ENCODE measurements at regions not wholly inside any gene's neighbourhood (a gene's known extent, or its start where the extent isn't known, plus 50 kb on each side); places are given as distances from the start of the nearest gene placed in this dataset.

- no peaks in the 10 kb centered on the region for H4K20me1 ChIP-seq
- H3K9me3 ChIP-seq (replicated peaks in 1 of 11): no peaks in the 10 kb centered on the region; a peak in 1 of 22 replicates
- TF ChIP-seq Cebpa-rat (IDR thresholded peaks at IDR 0.05): no peak
- H3K27ac ChIP-seq: no peak overlapping the region
- H3K4me2 ChIP-seq: peak overlapping the region in 1 of 11 experiments; percentile 9; a peak in 1 of 22 replicates
- peaks cover 0 to 55% (median 26%) of the 10 kb centered on the region in 10 experiments; a peak in 12 of 20 replicates for H3K4me1 ChIP-seq
- H3K4me3 ChIP-seq: no peak overlapping the region
- H3K27me3 ChIP-seq: no peaks in the 10 kb centered on the region
- H3K9ac ChIP-seq: no peak overlapping the region
- no peaks in the 10 kb centered on the region for H3K36me3 ChIP-seq
These were observed 146.7 kb upstream of the LRFN2 start for GRCh38 chr6:40733770-40734396.

- Histone ChIP-seq H3K36me3 (no peaks in the 10 kb centered on the region), H3K9ac (no peak overlapping the region), H3K4me1 (peaks cover 0 to 49% (median 21%) of the 10 kb centered on the region in 10 experiments; a peak in 12 of 20 replicates), H3K9me3 (replicated peaks in 1 of 11) (no peaks in the 10 kb centered on the region), H3K4me2 (no peak overlapping the region), H4K20me1 (no peaks in the 10 kb centered on the region), H3K27ac (no peak overlapping the region), H3K27me3 (no peaks in the 10 kb centered on the region), H3K4me3 (no peak overlapping the region)
- TF ChIP-seq Cebpa-rat (IDR thresholded peaks at IDR 0.05): no peak
These were observed 146.1 kb upstream of the LRFN2 start for GRCh38 chr6:40733290-40733689.

- peaks cover 0 to 45% (median 17%) of the 10 kb centered on the region in 10 experiments; a peak in 12 of 20 replicates for H3K4me1 ChIP-seq
- H4K20me1 ChIP-seq: no peaks in the 10 kb centered on the region
- H3K27ac ChIP-seq: no peak overlapping the region
- no peaks in the 10 kb centered on the region for H3K27me3 ChIP-seq
- no peak for TF ChIP-seq Cebpa-rat (IDR thresholded peaks at IDR 0.05)
- H3K36me3 ChIP-seq: no peaks in the 10 kb centered on the region
- no peak overlapping the region for H3K4me3 ChIP-seq
- no peak overlapping the region for H3K9ac ChIP-seq
- H3K9me3 ChIP-seq (replicated peaks in 1 of 11): no peaks in the 10 kb centered on the region
- no peak overlapping the region for H3K4me2 ChIP-seq
These were observed 145.7 kb upstream of the LRFN2 start for GRCh38 chr6:40732878-40733277.

- Histone ChIP-seq H3K4me1 (peaks cover 6 to 56% (median 36%) of the 10 kb centered on the region in 10 experiments), H3K4me2 (no peak overlapping the region), H4K20me1 (no peaks in the 10 kb centered on the region), H3K9me3 (replicated peaks in 1 of 11) (no peaks in the 10 kb centered on the region), H3K4me3 (no peak overlapping the region), H3K27me3 (no peaks in the 10 kb centered on the region), H3K27ac (no peak overlapping the region), H3K36me3 (no peaks in the 10 kb centered on the region), H3K9ac (no peak overlapping the region)
- TF ChIP-seq Cebpa-rat (IDR thresholded peaks at IDR 0.05): no peak
These were observed 141.5 kb upstream of the LRFN2 start for GRCh38 chr6:40728643-40729042.

GRCh38 chr6:40727271-40727670 lies 140.1 kb upstream of the LRFN2 start:
- H3K9ac ChIP-seq: no peak overlapping the region
- no peak for TF ChIP-seq Cebpa-rat (IDR thresholded peaks at IDR 0.05)
- no peaks in the 10 kb centered on the region for H3K27me3 ChIP-seq
- H3K27ac ChIP-seq: no peak overlapping the region
- no peaks in the 10 kb centered on the region; a peak in 1 of 22 replicates for H4K20me1 ChIP-seq
- H3K4me2 ChIP-seq: peak overlapping the region in 5 of 11 experiments; percentile 21 to 37 (median 34); a peak in 6 of 22 replicates
- no peaks in the 10 kb centered on the region for H3K36me3 ChIP-seq
- H3K4me3 ChIP-seq: no peak overlapping the region
- peaks cover 20 to 68% (median 50%) of the 10 kb centered on the region in 10 experiments for H3K4me1 ChIP-seq
- H3K9me3 ChIP-seq (replicated peaks in 1 of 11): no peaks in the 10 kb centered on the region

GRCh38 chr6:40726853-40727252 lies 139.7 kb upstream of the LRFN2 start:
- Histone ChIP-seq H3K9me3 (replicated peaks in 1 of 11) (no peaks in the 10 kb centered on the region), H3K4me3 (no peak overlapping the region), H3K36me3 (no peaks in the 10 kb centered on the region), H4K20me1 (no peaks in the 10 kb centered on the region; a peak in 1 of 22 replicates), H3K27ac (no peak overlapping the region), H3K9ac (no peak overlapping the region), H3K27me3 (no peaks in the 10 kb centered on the region), H3K4me2 (peak overlapping the region in 4 of 11 experiments; percentile 21 to 36 (median 31); a peak in 5 of 22 replicates), H3K4me1 (peaks cover 24 to 68% (median 52%) of the 10 kb centered on the region in 10 experiments)
- TF ChIP-seq Cebpa-rat (IDR thresholded peaks at IDR 0.05): no peak

- no peak overlapping the region for H3K4me3 ChIP-seq
- no peaks in the 10 kb centered on the region for H3K27me3 ChIP-seq
- no peaks in the 10 kb centered on the region; a peak in 1 of 22 replicates for H4K20me1 ChIP-seq
- no peaks in the 10 kb centered on the region for H3K36me3 ChIP-seq
- H3K27ac ChIP-seq: peak overlapping the region in 1 of 11 experiments; percentile 31; a peak in 3 of 22 replicates
- no peak for TF ChIP-seq Cebpa-rat (IDR thresholded peaks at IDR 0.05)
- no peaks in the 10 kb centered on the region for H3K9me3 ChIP-seq (replicated peaks in 1 of 11)
- peaks cover 39 to 71% (median 59%) of the 10 kb centered on the region in 10 experiments for H3K4me1 ChIP-seq
- peak overlapping the region in 5 of 11 experiments; percentile 12 to 97 (median 94); a peak in 7 of 22 replicates for H3K4me2 ChIP-seq
- no peak overlapping the region for H3K9ac ChIP-seq
These were observed 138.2 kb upstream of the LRFN2 start for GRCh38 chr6:40725390-40725789.

GRCh38 chr6:40724886-40725285 lies 137.7 kb upstream of the LRFN2 start:
- no peaks in the 10 kb centered on the region for H3K36me3 ChIP-seq
- H3K4me3 ChIP-seq: no peak overlapping the region
- H4K20me1 ChIP-seq: no peaks in the 10 kb centered on the region; a peak in 1 of 22 replicates
- H3K27ac ChIP-seq: peak overlapping the region in 5 of 11 experiments; percentile 26 to 75 (median 73); a peak in 6 of 22 replicates
- no peaks in the 10 kb centered on the region for H3K27me3 ChIP-seq
- no peak for TF ChIP-seq Cebpa-rat (IDR thresholded peaks at IDR 0.05)
- H3K4me1 ChIP-seq: peaks cover 44 to 71% (median 64%) of the 10 kb centered on the region in 10 experiments
- H3K4me2 ChIP-seq: peak overlapping the region in 9 of 11 experiments; percentile 74 to 97 (median 93); a peak in 18 of 22 replicates
- no peaks in the 10 kb centered on the region for H3K9me3 ChIP-seq (replicated peaks in 1 of 11)
- H3K9ac ChIP-seq: no peak overlapping the region

- H3K4me1 ChIP-seq: peaks cover 53 to 80% (median 73%) of the 10 kb centered on the region in 10 experiments
- peak overlapping the region; percentile 7 to 97 (median 91); a peak in 20 of 22 replicates for H3K4me2 ChIP-seq
- no peak overlapping the region for H3K9ac ChIP-seq
- H3K27ac ChIP-seq: peak overlapping the region in 8 of 11 experiments; percentile 15 to 78 (median 74); a peak in 13 of 22 replicates
- no peaks in the 10 kb centered on the region for H3K9me3 ChIP-seq (replicated peaks in 1 of 11)
- TF ChIP-seq Cebpa-rat (IDR thresholded peaks at IDR 0.05): no peak
- H3K4me3 ChIP-seq: no peak overlapping the region
- H3K36me3 ChIP-seq: no peaks in the 10 kb centered on the region
- H3K27me3 ChIP-seq: no peaks in the 10 kb centered on the region
- H4K20me1 ChIP-seq: no peaks in the 10 kb centered on the region; a peak in 1 of 22 replicates
These were observed 136.8 kb upstream of the LRFN2 start for GRCh38 chr6:40723967-40724366.

Data from BLaER1 treated with 17β-estradiol and CSF1 and Interleukin-3, amounts not matched to agents 10 nM and 100 nM (cell line).